ENCODE measurements at regions not wholly inside any gene's neighbourhood (a gene's known extent, or its start where the extent isn't known, plus 50 kb on each side); places are given as distances from the start of the nearest gene placed in this dataset.

DNA sequence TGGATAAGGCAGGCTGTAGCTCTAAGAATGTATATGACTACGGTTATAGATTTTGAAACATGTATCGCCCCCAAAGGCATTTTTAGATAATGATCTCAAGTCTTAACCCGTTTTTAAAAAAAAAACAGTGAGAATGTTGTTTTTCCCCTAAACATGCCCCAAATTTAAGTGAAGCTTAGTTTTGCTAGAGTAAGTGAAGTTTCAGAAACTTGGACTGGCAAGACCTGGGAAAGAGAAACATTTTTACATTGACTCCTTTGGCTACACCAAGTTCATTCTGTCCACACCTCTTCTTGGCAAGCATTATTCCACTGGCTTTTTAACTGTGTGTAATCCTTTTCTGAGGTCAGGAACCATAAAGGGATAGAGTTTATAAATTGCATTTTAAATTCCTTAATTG lies 216.7 kb upstream of the CELF2 start:
- DNase-seq (ENCODE audit: low read depth, low spot score) (no peak), ATAC-seq (no peak), FAIRE-seq (no peak)
- Histone ChIP-seq H3K4me3 (no peak overlapping the region), H3K9ac (ENCODE audit: control insufficient read depth, insufficient read depth, low read length) (no peak overlapping the region), H3K4me2 (ENCODE audit: control insufficient read depth, insufficient read depth) (no peak overlapping the region), H3K36me3 (ENCODE audit: control insufficient read depth in 2 of 2, insufficient read depth in 2 of 2, low read length in 1 of 2) (no peaks in the 10 kb centered on the region), H3K27ac (ENCODE audit: control insufficient read depth, insufficient read depth) (no peak overlapping the region), H3K27me3 (replicated peaks in 1 of 2; ENCODE audit: control insufficient read depth in 2 of 2, insufficient read depth in 2 of 2, low read length in 1 of 2) (no peaks in the 10 kb centered on the region; a peak in 2 of 4 replicates), H4K20me1 (ENCODE audit: control insufficient read depth, insufficient read depth) (no peaks in the 10 kb centered on the region), H3K79me2 (ENCODE audit: control insufficient read depth, insufficient read depth, low read length) (no peaks in the 10 kb centered on the region), H3K9me3 (replicated peaks; ENCODE audit: control insufficient read depth, insufficient read depth, low read length) (no peaks in the 10 kb centered on the region), H2AFZ (ENCODE audit: control insufficient read depth, low read depth, low read length) (no peak overlapping the region), H3K4me1 (ENCODE audit: control insufficient read depth, insufficient read depth, low read length) (no peaks in the 10 kb centered on the region)
- 34% methylated on average over 3 of the region's 3 CpGs for WGBS (ENCODE audit: insufficient coverage, insufficient replicate concordance, low lambda C conversion rate, missing lambda C conversion rate)
- intact Hi-C loops (cut with micrococcal nuclease; ENCODE audit: unreplicated experiment) (no loop called here), in situ Hi-C loops (cut with MboI) (no loop called here)
- POLR2A ChIA-PET, result no interaction called here
- BruUV-seq (replicated peaks), result no TSS peak
- CTCF ChIA-PET, result interaction anchor here (0.7 kb wide), 1 partner anchor 35 kb away, joined by 3 read pairs; no protein-coding TSS in a partner anchor
- SMC1A ChIA-PET (ENCODE audit: uncharacterized antibody, unreplicated experiment), result no interaction called here
- RAD21 ChIA-PET (ENCODE audit: unreplicated experiment), result no interaction called here
- TF ChIP-seq, protein P1, sequence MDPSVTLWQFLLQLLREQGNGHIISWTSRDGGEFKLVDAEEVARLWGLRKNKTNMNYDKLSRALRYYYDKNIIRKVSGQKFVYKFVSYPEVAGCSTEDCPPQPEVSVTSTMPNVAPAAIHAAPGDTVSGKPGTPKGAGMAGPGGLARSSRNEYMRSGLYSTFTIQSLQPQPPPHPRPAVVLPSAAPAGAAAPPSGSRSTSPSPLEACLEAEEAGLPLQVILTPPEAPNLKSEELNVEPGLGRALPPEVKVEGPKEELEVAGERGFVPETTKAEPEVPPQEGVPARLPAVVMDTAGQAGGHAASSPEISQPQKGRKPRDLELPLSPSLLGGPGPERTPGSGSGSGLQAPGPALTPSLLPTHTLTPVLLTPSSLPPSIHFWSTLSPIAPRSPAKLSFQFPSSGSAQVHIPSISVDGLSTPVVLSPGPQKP (IDR thresholded peaks at IDR 0.05; ENCODE audit: low read depth, low read length), result no peak
- TF ChIP-seq TAF1 (IDR thresholded peaks at IDR 0.05; ENCODE audit: borderline replicate concordance, low read depth, low read length) (no peak), SUPT20H (IDR thresholded peaks at IDR 0.05; ENCODE audit: borderline replicate concordance, control insufficient read depth, low read depth, low read length) (no peak), MYC (IDR thresholded peaks at IDR 0.05; ENCODE audit: insufficient read depth, insufficient read length, insufficient replicate concordance, low read length, severe bottlenecking) (no peak), ZNF622 (IDR thresholded peaks at IDR 0.05) (no peak), NFIC (IDR thresholded peaks at IDR 0.05; ENCODE audit: low read depth, low read length) (no peak), EZH2 (IDR thresholded peaks at IDR 0.05; ENCODE audit: borderline replicate concordance, control insufficient read depth, low read depth, low read length) (no peak), SRF (IDR thresholded peaks at IDR 0.05; ENCODE audit: low read depth in 2 of 2, low read length in 2 of 2) (no peak)
- TF ChIP-seq, protein P2, sequence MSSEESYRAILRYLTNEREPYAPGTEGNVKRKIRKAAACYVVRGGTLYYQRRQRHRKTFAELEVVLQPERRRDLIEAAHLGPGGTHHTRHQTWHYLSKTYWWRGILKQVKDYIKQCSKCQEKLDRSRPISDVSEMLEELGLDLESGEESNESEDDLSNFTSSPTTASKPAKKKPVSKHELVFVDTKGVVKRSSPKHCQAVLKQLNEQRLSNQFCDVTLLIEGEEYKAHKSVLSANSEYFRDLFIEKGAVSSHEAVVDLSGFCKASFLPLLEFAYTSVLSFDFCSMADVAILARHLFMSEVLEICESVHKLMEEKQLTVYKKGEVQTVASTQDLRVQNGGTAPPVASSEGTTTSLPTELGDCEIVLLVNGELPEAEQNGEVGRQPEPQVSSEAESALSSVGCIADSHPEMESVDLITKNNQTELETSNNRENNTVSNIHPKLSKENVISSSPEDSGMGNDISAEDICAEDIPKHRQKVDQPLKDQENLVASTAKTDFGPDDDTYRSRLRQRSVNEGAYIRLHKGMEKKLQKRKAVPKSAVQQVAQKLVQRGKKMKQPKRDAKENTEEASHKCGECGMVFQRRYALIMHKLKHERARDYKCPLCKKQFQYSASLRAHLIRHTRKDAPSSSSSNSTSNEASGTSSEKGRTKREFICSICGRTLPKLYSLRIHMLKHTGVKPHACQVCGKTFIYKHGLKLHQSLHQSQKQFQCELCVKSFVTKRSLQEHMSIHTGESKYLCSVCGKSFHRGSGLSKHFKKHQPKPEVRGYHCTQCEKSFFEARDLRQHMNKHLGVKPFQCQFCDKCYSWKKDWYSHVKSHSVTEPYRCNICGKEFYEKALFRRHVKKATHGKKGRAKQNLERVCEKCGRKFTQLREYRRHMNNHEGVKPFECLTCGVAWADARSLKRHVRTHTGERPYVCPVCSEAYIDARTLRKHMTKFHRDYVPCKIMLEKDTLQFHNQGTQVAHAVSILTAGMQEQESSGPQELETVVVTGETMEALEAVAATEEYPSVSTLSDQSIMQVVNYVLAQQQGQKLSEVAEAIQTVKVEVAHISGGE (CRISPR knock-in tag; IDR thresholded peaks at IDR 0.05), result no peak
- TF ChIP-seq, protein P3, sequence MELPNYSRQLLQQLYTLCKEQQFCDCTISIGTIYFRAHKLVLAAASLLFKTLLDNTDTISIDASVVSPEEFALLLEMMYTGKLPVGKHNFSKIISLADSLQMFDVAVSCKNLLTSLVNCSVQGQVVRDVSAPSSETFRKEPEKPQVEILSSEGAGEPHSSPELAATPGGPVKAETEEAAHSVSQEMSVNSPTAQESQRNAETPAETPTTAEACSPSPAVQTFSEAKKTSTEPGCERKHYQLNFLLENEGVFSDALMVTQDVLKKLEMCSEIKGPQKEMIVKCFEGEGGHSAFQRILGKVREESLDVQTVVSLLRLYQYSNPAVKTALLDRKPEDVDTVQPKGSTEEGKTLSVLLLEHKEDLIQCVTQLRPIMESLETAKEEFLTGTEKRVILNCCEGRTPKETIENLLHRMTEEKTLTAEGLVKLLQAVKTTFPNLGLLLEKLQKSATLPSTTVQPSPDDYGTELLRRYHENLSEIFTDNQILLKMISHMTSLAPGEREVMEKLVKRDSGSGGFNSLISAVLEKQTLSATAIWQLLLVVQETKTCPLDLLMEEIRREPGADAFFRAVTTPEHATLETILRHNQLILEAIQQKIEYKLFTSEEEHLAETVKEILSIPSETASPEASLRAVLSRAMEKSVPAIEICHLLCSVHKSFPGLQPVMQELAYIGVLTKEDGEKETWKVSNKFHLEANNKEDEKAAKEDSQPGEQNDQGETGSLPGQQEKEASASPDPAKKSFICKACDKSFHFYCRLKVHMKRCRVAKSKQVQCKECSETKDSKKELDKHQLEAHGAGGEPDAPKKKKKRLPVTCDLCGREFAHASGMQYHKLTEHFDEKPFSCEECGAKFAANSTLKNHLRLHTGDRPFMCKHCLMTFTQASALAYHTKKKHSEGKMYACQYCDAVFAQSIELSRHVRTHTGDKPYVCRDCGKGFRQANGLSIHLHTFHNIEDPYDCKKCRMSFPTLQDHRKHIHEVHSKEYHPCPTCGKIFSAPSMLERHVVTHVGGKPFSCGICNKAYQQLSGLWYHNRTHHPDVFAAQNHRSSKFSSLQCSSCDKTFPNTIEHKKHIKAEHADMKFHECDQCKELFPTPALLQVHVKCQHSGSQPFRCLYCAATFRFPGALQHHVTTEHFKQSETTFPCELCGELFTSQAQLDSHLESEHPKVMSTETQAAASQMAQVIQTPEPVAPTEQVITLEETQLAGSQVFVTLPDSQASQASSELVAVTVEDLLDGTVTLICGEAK (IDR thresholded peaks at IDR 0.05; ENCODE audit: borderline replicate concordance), result no peak
- TF ChIP-seq, protein P4, sequence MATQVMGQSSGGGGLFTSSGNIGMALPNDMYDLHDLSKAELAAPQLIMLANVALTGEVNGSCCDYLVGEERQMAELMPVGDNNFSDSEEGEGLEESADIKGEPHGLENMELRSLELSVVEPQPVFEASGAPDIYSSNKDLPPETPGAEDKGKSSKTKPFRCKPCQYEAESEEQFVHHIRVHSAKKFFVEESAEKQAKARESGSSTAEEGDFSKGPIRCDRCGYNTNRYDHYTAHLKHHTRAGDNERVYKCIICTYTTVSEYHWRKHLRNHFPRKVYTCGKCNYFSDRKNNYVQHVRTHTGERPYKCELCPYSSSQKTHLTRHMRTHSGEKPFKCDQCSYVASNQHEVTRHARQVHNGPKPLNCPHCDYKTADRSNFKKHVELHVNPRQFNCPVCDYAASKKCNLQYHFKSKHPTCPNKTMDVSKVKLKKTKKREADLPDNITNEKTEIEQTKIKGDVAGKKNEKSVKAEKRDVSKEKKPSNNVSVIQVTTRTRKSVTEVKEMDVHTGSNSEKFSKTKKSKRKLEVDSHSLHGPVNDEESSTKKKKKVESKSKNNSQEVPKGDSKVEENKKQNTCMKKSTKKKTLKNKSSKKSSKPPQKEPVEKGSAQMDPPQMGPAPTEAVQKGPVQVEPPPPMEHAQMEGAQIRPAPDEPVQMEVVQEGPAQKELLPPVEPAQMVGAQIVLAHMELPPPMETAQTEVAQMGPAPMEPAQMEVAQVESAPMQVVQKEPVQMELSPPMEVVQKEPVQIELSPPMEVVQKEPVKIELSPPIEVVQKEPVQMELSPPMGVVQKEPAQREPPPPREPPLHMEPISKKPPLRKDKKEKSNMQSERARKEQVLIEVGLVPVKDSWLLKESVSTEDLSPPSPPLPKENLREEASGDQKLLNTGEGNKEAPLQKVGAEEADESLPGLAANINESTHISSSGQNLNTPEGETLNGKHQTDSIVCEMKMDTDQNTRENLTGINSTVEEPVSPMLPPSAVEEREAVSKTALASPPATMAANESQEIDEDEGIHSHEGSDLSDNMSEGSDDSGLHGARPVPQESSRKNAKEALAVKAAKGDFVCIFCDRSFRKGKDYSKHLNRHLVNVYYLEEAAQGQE (IDR thresholded peaks at IDR 0.05; ENCODE audit: low read depth, low read length), result no peak
